ENCODE measurements at regions not wholly inside any gene's neighbourhood (a gene's known extent, or its start where the extent isn't known, plus 50 kb on each side); places are given as distances from the start of the nearest gene placed in this dataset.

DNA sequence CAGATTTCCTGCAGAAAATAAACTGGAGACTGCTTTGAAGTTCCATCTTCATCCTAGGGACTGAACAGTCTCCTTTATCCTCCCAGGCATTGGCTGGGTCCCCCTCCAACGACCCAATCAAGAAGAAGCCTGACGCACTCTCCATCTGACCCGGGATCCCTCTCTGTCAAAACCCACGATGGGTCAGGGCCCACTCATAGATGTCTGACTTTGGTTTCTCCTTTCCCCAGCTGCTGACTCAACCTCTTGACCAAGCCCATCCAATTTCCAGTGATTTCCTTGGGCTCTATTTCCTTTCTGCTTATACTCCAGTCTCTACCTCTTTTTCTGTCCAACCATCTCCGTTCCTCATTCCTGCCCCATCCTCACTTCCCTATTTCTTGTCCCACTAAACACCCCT, 189.7 kb downstream of the MIAT start:
- no peak for DNase-seq (ENCODE audit: low read depth)

DNA sequence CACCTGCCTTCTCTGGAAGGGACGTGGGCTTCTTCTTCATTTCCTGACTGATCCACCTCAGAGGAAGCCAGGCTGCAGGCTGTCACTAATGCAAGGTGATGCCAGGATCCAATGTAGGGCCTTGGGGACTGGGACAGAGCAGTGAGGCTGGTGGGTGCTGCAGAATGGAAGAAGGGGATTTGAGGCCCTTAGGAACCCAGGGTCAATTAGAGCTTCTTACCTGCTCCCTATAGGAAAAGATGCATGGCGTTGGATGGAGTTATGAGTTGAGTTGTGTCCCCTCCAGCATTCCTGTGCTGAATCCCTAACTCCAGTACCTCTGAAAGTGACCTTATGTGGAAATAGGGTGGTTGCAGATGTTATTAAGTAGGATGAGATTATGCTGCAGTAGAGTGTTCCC, 190.4 kb downstream of the MIAT start:
- no peak for DNase-seq (ENCODE audit: low read depth)

DNA sequence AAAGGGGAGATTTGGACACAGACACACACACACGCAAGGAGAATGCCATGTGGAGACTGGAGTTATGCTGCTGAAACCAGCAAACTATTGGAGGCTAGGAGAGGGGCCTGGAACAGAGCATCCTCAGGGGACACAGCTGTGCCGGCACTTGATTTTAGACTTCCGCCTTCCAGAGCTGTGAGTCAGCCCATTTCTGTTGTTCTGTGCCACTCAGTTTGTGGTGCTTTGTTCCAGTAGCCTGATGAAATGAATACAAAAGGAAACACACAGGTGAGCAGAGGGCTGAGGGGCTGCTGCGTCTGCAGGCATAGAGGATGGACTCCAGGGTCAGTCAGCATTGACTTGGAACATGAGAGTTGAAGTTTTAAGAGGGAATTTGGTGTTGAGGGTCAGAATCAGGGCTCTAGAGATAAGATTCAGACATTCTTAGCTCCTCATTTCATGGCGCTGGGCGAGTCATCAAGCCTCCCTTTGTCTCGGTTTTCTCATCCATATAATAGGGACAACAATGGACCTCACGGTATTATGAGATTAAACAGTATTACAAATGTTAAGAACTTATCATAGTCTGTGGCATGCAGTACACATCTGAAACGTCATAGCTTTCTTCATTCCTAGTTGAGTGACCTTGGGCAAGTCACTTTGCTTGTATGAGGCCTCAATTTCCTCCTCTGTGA, 191.0 kb downstream of the MIAT start:
- DNase-seq (ENCODE audit: low read depth): no peak

- no peak for DNase-seq (ENCODE audit: low read depth)
These were observed 192.2 kb downstream of the MIAT start for GRCh38 chr22:26849575-26849974.

DNA sequence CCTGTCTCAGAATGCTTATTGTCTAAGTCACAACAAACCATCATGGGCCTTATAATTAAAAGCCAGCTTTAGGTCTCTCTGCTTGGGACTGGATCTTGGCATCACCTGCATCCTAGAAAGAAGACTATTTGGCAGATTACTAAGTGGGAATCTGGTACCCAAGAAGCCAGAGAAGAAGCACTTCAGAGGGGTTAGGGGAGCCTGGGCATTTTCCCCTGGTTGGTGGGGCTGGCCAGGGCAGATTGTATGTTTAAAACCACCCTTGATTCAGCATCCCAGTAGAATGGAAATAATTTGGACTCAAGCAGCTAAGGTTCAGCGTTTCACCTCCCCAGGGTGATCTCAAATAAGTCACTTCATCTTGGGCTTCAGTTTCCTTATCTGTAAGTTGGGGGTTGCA, 193.7 kb downstream of the MIAT start:
- no peak for DNase-seq (ENCODE audit: low read depth)

DNA sequence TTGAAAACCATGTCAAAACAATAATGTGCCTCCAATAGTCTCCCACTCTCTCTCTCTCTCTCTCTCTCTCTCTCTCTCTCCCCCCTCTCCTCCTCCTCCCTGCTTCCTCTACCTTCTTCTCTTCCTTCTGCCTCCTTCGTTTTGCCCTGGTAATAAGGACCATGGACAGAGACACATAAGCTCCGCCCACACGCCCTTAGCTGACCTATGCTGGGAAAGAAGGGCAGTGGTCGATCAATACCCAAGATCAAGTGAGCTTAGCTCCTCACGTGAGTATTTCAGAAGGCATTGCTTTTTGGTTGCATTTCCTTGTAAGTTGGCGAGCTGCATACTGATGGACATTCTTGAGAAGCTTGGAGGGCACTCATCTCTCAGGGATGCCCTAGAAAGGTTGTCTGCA, 194.8 kb downstream of the MIAT start:
- no peak for DNase-seq (ENCODE audit: low read depth)

DNA sequence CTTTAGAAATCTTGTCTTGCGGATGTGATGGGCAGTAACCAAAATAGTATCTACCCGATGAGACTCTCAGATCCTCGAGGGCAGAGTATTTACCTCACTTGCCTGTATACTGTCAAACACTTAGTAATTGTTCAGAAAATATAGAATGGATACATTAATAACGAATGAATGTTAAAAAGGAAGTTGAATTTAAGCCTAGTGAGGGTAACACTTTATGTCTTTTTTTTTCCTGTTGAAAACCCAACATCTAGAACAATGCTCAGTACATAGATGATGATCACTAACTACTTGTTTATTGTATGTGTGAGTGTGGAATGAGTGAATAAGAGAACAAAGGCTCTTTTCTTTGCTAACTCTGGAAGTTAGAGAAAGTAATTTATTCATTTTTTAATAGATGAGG, 195.7 kb downstream of the MIAT start:
- DNase-seq (ENCODE audit: low read depth): no peak

GRCh38 chr22:26853495-26853894, 196.1 kb downstream of the MIAT start:
- DNase-seq (ENCODE audit: low read depth): no peak

DNA sequence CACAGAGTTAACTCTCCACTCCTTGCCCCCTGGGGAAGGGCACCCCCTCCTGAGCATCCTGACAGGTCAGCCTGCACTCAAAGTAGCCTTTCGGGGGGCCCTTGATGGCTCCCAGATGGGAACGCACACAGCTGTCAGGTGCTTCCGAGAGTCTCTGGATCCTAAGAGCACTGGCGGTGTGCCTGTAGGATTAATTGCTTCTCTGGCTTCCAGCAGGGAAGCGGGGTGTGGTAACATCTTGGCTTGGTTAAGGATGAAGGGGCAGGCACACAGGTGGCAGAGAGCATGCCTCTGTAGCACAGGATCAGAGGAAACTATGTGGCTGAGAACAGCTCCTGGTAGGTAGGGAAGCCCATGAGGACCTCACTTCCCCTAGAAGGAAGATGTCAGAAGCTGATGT, 199.8 kb downstream of the MIAT start:
- DNase-seq (ENCODE audit: low read depth): no peak

GRCh38 chr22:26860301-26860700, 202.9 kb downstream of the MIAT start:
- no peak for DNase-seq (ENCODE audit: low read depth)

DNA sequence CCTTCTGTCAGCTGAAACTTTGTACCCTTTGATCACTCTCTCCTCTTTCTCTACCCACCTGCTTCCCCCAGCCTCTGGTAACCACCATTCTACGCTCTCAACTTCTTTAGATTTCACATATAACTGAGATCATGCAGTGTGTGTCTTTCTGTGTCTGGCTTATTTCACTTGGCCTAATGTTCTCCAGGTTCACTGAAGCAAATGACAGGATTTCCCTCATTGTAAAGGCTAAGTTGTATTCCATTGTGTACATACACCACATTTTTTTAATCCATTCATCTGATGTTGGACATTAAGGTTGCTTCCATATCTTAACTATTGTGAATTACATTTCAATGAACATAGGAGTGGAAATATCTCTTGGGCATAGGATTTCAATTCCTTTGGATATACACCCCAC, 207.6 kb downstream of the MIAT start:
- no peak for DNase-seq (ENCODE audit: low read depth)

DNA sequence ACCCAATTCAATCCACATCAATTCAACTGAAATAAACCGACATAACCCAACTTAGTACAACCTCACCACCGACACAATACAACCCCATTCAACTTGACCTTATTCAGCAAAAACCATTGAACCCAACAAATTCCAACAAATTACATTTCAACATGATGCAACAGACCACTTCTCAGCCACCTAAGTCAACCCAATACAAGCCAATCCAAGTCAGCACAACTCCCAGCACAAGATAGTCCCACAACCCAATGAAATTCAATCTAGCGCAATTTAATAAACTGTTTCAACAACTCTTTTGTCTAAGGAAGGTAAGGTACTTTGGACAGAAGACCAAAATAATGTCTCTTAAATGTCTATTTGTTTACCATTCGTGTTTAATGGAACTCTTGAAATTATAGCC, 226.0 kb downstream of the MIAT start:
- DNase-seq (ENCODE audit: low read depth): no peak

DNA sequence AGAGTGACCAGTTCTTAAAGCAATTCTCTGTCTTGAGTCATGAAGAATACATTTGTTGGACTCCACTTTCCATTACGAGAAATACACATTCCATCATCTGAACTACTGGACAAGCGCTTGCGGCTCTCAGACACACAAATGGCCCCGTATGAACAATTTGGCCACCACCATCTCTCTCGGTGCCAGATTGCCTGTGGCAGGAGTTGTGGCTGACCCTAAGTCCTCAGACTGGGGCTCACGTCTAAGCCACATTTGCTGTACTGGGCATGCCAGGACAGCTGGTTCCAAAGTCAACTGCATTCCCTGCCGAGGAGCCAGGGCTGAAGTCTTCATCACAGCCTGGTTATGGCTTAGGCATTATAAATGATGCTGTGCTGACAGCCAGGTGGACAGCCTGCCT, 227.5 kb downstream of the MIAT start:
- no peak for DNase-seq (ENCODE audit: low read depth)

DNA sequence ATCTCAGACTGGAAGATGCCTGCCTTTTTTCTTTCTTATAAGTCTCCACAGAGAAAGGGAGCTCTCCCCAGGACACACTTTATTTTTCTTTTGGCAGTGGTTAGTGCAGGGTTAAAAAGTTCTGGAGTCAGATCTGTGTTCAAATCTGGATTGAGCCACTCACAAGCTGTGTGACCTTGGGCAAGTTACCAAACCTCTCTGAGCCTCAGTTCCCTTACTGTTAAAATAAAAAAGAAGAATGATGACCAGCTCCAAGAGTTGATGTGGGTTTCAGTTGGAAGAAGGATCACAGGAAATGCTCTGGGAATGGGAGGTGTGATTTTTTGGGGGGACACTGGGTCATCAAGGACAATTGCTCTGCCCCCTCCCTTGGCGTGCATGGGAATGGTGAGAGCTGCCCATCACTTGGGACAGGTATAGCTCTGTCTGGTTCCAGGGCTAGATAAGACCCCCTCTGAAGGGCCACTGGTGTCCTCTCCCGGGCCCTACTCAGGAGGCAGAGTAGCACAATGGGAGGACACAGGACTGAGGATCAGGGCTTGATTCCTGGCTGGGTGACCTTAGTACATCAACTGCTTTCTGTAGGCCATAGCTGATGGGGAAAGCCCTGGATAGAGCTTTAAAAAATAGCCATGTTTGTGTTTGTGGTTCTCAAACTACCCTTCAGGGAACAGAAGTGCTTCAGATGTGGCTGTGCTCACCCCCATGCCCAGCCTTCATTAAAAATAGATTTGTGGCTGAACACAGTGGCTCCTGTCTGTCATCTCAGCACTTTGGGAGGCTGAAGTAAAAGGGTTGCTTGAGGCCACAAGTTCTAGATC, 228.3 kb downstream of the MIAT start:
- no peak for DNase-seq (ENCODE audit: low read depth)

- no peak for DNase-seq (ENCODE audit: low read depth)
These were observed 230.1 kb downstream of the MIAT start for GRCh38 chr22:26887456-26887855.

DNA sequence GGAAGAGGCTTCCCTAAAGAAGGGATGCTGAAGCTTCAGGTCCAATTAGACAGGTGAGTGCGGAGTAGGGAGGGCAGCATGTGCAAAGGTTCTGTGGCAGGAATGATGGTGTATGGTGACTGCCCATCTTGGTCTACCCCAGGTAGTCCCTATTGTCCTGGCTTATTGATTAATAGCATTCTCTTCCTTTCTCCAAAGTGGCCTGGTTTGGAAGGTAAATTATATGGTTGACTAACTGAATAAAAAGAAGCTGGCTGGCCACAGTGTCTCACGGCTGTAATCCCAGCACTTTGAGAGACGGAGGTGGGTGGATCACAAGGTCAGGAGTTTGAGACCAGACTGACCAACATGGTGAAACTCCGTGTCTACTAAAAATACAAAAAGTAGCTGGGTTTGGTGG, 230.5 kb downstream of the MIAT start:
- no peak for DNase-seq (ENCODE audit: low read depth)

- no peak for DNase-seq (ENCODE audit: low read depth)
These were observed 231.5 kb downstream of the MIAT start for GRCh38 chr22:26888887-26889286.

DNA sequence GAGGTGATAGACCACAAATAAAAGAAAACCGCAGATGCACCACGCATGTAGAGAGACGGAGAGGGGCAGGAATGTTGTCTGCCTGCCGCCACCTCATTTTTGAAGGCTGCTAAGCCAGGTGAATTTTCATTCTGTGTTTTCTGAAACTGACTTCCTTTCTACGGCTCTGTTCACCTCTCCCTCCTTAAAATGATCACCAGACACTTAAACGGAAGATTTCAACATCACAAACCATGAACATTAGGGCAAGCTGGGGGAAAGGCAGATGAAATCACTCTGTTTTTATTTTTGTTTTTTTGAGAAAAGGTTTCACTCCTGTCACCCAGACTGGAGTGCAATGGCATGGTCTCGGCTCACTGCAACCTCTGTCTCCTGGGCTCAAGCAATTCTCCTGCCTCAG, 232.4 kb downstream of the MIAT start:
- no peak for DNase-seq (ENCODE audit: low read depth)

GRCh38 chr22:26890870-26891269, 233.5 kb downstream of the MIAT start:
- DNase-seq (ENCODE audit: low read depth): no peak

- DNase-seq (ENCODE audit: low read depth): no peak
These were observed 234.0 kb downstream of the MIAT start for GRCh38 chr22:26891429-26891828.

GRCh38 chr22:26892166-26893041, 235.0 kb downstream of the MIAT start:
- no peak for DNase-seq (ENCODE audit: low read depth)

- DNase-seq (ENCODE audit: low read depth): no peak
These were observed 236.1 kb downstream of the MIAT start for GRCh38 chr22:26893173-26894110.

Data from activated T-cell treated with anti-CD3 and anti-CD28 coated beads for 1 hour (primary cell).